ENCODE measurements at regions not wholly inside any gene's neighbourhood (a gene's known extent, or its start where the extent isn't known, plus 50 kb on each side); places are given as distances from the start of the nearest gene placed in this dataset.
"Not testable (repeated sequence)": the region's sequence is repeated elsewhere in the genome, so short reads cannot be mapped to it uniquely, and the experiment has no call there.

- no peaks in the 10 kb centered on the region for H3K4me1 ChIP-seq (ENCODE audit: low read length)
- no peak for TF ChIP-seq EZH2 (optimal IDR thresholded peaks at IDR 0.05; ENCODE audit: low read depth, low read length)
- no peak for TF ChIP-seq CTCF (IDR thresholded peaks at IDR 0.05; ENCODE audit: low read length)
- no peak for TF ChIP-seq EZH2phosphoT487 (IDR thresholded peaks at IDR 0.05; ENCODE audit: low read length)
- no peak overlapping the region for H3K27ac ChIP-seq (ENCODE audit: low read length)
- no peak for DNase-seq
- H3K4me2 ChIP-seq (ENCODE audit: low read depth, low read length): no peak overlapping the region
- H2AFZ ChIP-seq (ENCODE audit: low read length): no peak overlapping the region
- H3K79me2 ChIP-seq (ENCODE audit: low read length): no peaks in the 10 kb centered on the region
- no peaks in the 10 kb centered on the region for H3K9me3 ChIP-seq (replicated peaks; ENCODE audit: insufficient read depth, low read length)
- H3F3A ChIP-seq (ENCODE audit: insufficient read depth, low read length): no peaks in the 10 kb centered on the region
- H3K4me3 ChIP-seq (ENCODE audit: low read length): no peak overlapping the region
- no peaks in the 10 kb centered on the region for H3K9me2 ChIP-seq (replicated peaks; ENCODE audit: insufficient read depth, low read length)
- H4K20me1 ChIP-seq (ENCODE audit: insufficient read depth, low read length): no peaks in the 10 kb centered on the region
- H3K9ac ChIP-seq (ENCODE audit: low read length): no peak overlapping the region
- H3K27me3 ChIP-seq (replicated peaks; ENCODE audit: insufficient read depth, low read length): no peaks in the 10 kb centered on the region
- H3K36me3 ChIP-seq (replicated peaks; ENCODE audit: insufficient read depth, low read length): no peaks in the 10 kb centered on the region
These were observed 449.7 kb upstream of the CHAC2 start for GRCh38 chr2:53317861-53318260.

GRCh38 chr2:53315149-53315548 lies 452.5 kb upstream of the CHAC2 start:
- Histone ChIP-seq H3K27me3 (replicated peaks; ENCODE audit: insufficient read depth, low read length) (no peaks in the 10 kb centered on the region), H4K20me1 (ENCODE audit: insufficient read depth, low read length) (no peaks in the 10 kb centered on the region), H3K79me2 (ENCODE audit: low read length) (no peaks in the 10 kb centered on the region), H3K27ac (ENCODE audit: low read length) (no peak overlapping the region), H3K36me3 (replicated peaks; ENCODE audit: insufficient read depth, low read length) (no peaks in the 10 kb centered on the region), H3K9ac (ENCODE audit: low read length) (no peak overlapping the region), H3K9me2 (replicated peaks; ENCODE audit: insufficient read depth, low read length) (no peaks in the 10 kb centered on the region), H3K4me1 (ENCODE audit: low read length) (no peaks in the 10 kb centered on the region), H3K9me3 (replicated peaks; ENCODE audit: insufficient read depth, low read length) (no peaks in the 10 kb centered on the region), H3F3A (ENCODE audit: insufficient read depth, low read length) (no peaks in the 10 kb centered on the region), H3K4me2 (ENCODE audit: low read depth, low read length) (no peak overlapping the region), H2AFZ (ENCODE audit: low read length) (no peak overlapping the region), H3K4me3 (ENCODE audit: low read length) (no peak overlapping the region)
- DNase-seq: no peak
- TF ChIP-seq EZH2phosphoT487 (IDR thresholded peaks at IDR 0.05; ENCODE audit: low read length) (no peak), CTCF (IDR thresholded peaks at IDR 0.05; ENCODE audit: low read length) (no peak), EZH2 (optimal IDR thresholded peaks at IDR 0.05; ENCODE audit: low read depth, low read length) (no peak)

GRCh38 chr2:53314718-53315117 lies 452.9 kb upstream of the CHAC2 start:
- TF ChIP-seq EZH2 (optimal IDR thresholded peaks at IDR 0.05; ENCODE audit: low read depth, low read length) (no peak), CTCF (IDR thresholded peaks at IDR 0.05; ENCODE audit: low read length) (no peak), EZH2phosphoT487 (IDR thresholded peaks at IDR 0.05; ENCODE audit: low read length) (no peak)
- Histone ChIP-seq H3K27ac (ENCODE audit: low read length) (no peak overlapping the region), H3K27me3 (replicated peaks; ENCODE audit: insufficient read depth, low read length) (no peaks in the 10 kb centered on the region), H3K79me2 (ENCODE audit: low read length) (no peaks in the 10 kb centered on the region), H4K20me1 (ENCODE audit: insufficient read depth, low read length) (no peaks in the 10 kb centered on the region), H3K36me3 (replicated peaks; ENCODE audit: insufficient read depth, low read length) (no peaks in the 10 kb centered on the region), H3K9me2 (replicated peaks; ENCODE audit: insufficient read depth, low read length) (no peaks in the 10 kb centered on the region), H3K4me3 (ENCODE audit: low read length) (no peak overlapping the region), H3K9ac (ENCODE audit: low read length) (no peak overlapping the region), H3K4me1 (ENCODE audit: low read length) (no peaks in the 10 kb centered on the region), H3K4me2 (ENCODE audit: low read depth, low read length) (no peak overlapping the region), H3K9me3 (replicated peaks; ENCODE audit: insufficient read depth, low read length) (no peaks in the 10 kb centered on the region), H2AFZ (ENCODE audit: low read length) (no peak overlapping the region), H3F3A (ENCODE audit: insufficient read depth, low read length) (no peaks in the 10 kb centered on the region)
- no peak for DNase-seq

- not testable (repeated sequence) for H2AFZ ChIP-seq (ENCODE audit: low read length); H3K4me2 ChIP-seq (ENCODE audit: low read depth, low read length); H3K27me3 ChIP-seq (replicated peaks; ENCODE audit: insufficient read depth, low read length); H4K20me1 ChIP-seq (ENCODE audit: insufficient read depth, low read length); H3K9me3 ChIP-seq (replicated peaks; ENCODE audit: insufficient read depth, low read length); H3K9me2 ChIP-seq (replicated peaks; ENCODE audit: insufficient read depth, low read length); H3K4me3 ChIP-seq (ENCODE audit: low read length); H3F3A ChIP-seq (ENCODE audit: insufficient read depth, low read length); H3K9ac ChIP-seq (ENCODE audit: low read length); H3K36me3 ChIP-seq (replicated peaks; ENCODE audit: insufficient read depth, low read length); H3K4me1 ChIP-seq (ENCODE audit: low read length); H3K79me2 ChIP-seq (ENCODE audit: low read length); H3K27ac ChIP-seq (ENCODE audit: low read length); DNase-seq
These were observed 454.0 kb upstream of the CHAC2 start for GRCh38 chr2:53313644-53314043.
